ENCODE measurements at regions not wholly inside any gene's neighbourhood (a gene's known extent, or its start where the extent isn't known, plus 50 kb on each side); places are given as distances from the start of the nearest gene placed in this dataset.
"Not testable (repeated sequence)": the region's sequence is repeated elsewhere in the genome, so short reads cannot be mapped to it uniquely, and the experiment has no call there.

GRCh38 chr5:159799701-159800100 lies 116.6 kb upstream of the ADRA1B start:
- DNase-seq, result no peak

- DNase-seq, result no peak
Measured at GRCh38 chr5:159800131-159800840, 116.0 kb upstream of the ADRA1B start.

- no peak for DNase-seq
Measured at GRCh38 chr5:159801303-159801702, 115.0 kb upstream of the ADRA1B start.

GRCh38 chr5:159802661-159803060 lies 113.6 kb upstream of the ADRA1B start:
- DNase-seq, result no peak

GRCh38 chr5:159804121-159804520 lies 112.2 kb upstream of the ADRA1B start:
- no peak for DNase-seq

GRCh38 chr5:159805021-159805420 lies 111.3 kb upstream of the ADRA1B start:
- DNase-seq, result peak in 1 of 2 donors; percentile 3

GRCh38 chr5:159807135-159807534 lies 109.1 kb upstream of the ADRA1B start:
- DNase-seq, result not testable (repeated sequence)

GRCh38 chr5:159807586-159807985 lies 108.7 kb upstream of the ADRA1B start:
- DNase-seq, result no peak

GRCh38 chr5:159811712-159812111 lies 104.6 kb upstream of the ADRA1B start:
- DNase-seq, result no peak

- not testable (repeated sequence) for DNase-seq
Measured at GRCh38 chr5:159812759-159813158, 103.5 kb upstream of the ADRA1B start.

GRCh38 chr5:159814222-159814621 lies 102.1 kb upstream of the ADRA1B start:
- DNase-seq, result no peak

GRCh38 chr5:159814805-159815585 lies 101.3 kb upstream of the ADRA1B start:
- DNase-seq, result no peak

- DNase-seq, result no peak
Measured at GRCh38 chr5:159817262-159818029, 98.8 kb upstream of the ADRA1B start.

- DNase-seq, result no peak
Measured at GRCh38 chr5:159819591-159820411, 96.5 kb upstream of the ADRA1B start.

GRCh38 chr5:159820692-159821091 lies 95.6 kb upstream of the ADRA1B start:
- DNase-seq, result no peak

- no peak for DNase-seq
Measured at GRCh38 chr5:159821461-159821940, 94.8 kb upstream of the ADRA1B start.

- DNase-seq, result no peak
Measured at GRCh38 chr5:159824188-159825161, 91.8 kb upstream of the ADRA1B start.

GRCh38 chr5:159825551-159826051 lies 90.7 kb upstream of the ADRA1B start:
- no peak for DNase-seq

- no peak for DNase-seq
Measured at GRCh38 chr5:159826351-159827214, 89.7 kb upstream of the ADRA1B start.

- no peak for DNase-seq
Measured at GRCh38 chr5:159827861-159828260, 88.4 kb upstream of the ADRA1B start.

Data from bone marrow (tissue), 2 donors.